IMR-90 (cell line): ENCODE measurements at regions not wholly inside any gene's neighbourhood (a gene's known extent, or its start where the extent isn't known, plus 50 kb on each side); places are given as distances from the start of the nearest gene placed in this dataset.

Experiments used
- ATAC-seq: fragments of 200-7000 bp; cut with Tn5 transposase; 2 replicates; pipeline ENCODE4 v1.9.1; 2020; ENCODE audit warnings: low read depth, mild to moderate bottlenecking, moderate library complexity
- BruUV-seq: library from RNA; stranded (reverse); fragments of 400-500 nt; replicated peaks from 2 replicates; lab custom pipeline; 2021; lab: Mats Ljungman, UMichigan
- CTCF ChIA-PET: fragments of 300-600 bp; formaldehyde crosslinking; extraction: SDS; loops from one replicate; lab custom pipeline; 2021; ENCODE audit warnings: antibody characterized with exemption; lab: Yijun Ruan, JAX
- POLR2A ChIA-PET: fragments of 300-600 bp; sonication (Branson Sonifier 250); formaldehyde crosslinking; loops from one replicate; lab custom pipeline; 2022; ENCODE audit warnings: antibody characterized with exemption; ENCODE audit not compliant: unreplicated experiment; lab: Charles Lee
- DNase-seq: peaks from one replicate; pipeline ENCODE4 v3.0.0; 2013
- H2AFZ ChIP-seq: replicated peaks from 2 replicates; pipeline ENCODE3; 2013; ENCODE audit warnings: low read length, mild to moderate bottlenecking; ENCODE audit not compliant: poor library complexity
- H2AK5ac ChIP-seq: 2 replicates; pipeline ENCODE4 v1.6.1; 2013; ENCODE audit warnings: low read depth, low read length, inconsistent platforms
- H2AK9ac ChIP-seq: replicated peaks from 2 replicates; pipeline ENCODE3; 2013; ENCODE audit warnings: mild to moderate bottlenecking, low read depth, low read length, moderate library complexity; ENCODE audit not compliant: poor library complexity
- H2BK120ac ChIP-seq: 2 replicates; pipeline ENCODE4 v1.6.1; 2013; ENCODE audit warnings: low read depth, low read length, inconsistent platforms
- H2BK15ac ChIP-seq: 3 replicates; pipeline ENCODE4 v1.6.1; 2013; ENCODE audit warnings: low read depth, low read length, inconsistent platforms
- H2BK20ac ChIP-seq: 2 replicates; pipeline ENCODE4 v1.6.1; 2013; ENCODE audit warnings: low read depth, mild to moderate bottlenecking, inconsistent platforms, low read length, moderate library complexity
- H2BK5ac ChIP-seq: 2 replicates; pipeline ENCODE4 v1.6.1; 2013; ENCODE audit warnings: mild to moderate bottlenecking, low read depth, low read length, inconsistent platforms; ENCODE audit not compliant: poor library complexity, severe bottlenecking
- H3K14ac ChIP-seq: replicated peaks from 2 replicates; pipeline ENCODE4 v1.6.1; 2013; ENCODE audit warnings: low read depth, low read length, inconsistent platforms
- H3K18ac ChIP-seq: 2 replicates; pipeline ENCODE4 v1.6.1; 2013; ENCODE audit warnings: low read depth, low read length, control low read depth
- H3K23ac ChIP-seq: 2 replicates; pipeline ENCODE4 v1.6.1; 2013; ENCODE audit warnings: low read depth, low read length, inconsistent platforms
- H3K27ac ChIP-seq: 2 replicates; pipeline ENCODE4 v1.5.1; 2013; ENCODE audit warnings: mild to moderate bottlenecking, control low read depth, low read length; ENCODE audit not compliant: insufficient read depth
- H3K27me3 ChIP-seq: 2 replicates; pipeline ENCODE4 v1.6.1; 2013; ENCODE audit warnings: low read length; ENCODE audit not compliant: control insufficient read depth, insufficient read depth
- H3K36me3 ChIP-seq: 2 replicates; pipeline ENCODE4 v1.6.1; 2013; ENCODE audit warnings: low read length, mixed read lengths; ENCODE audit not compliant: control insufficient read depth, insufficient read depth
- H3K4ac ChIP-seq: 2 replicates; pipeline ENCODE4 v1.6.1; 2013; ENCODE audit warnings: low read depth, low read length, inconsistent platforms
- H3K4me1 ChIP-seq: 2 replicates; pipeline ENCODE4 v1.6.1; 2013; ENCODE audit warnings: low read length, mixed read lengths; ENCODE audit not compliant: control insufficient read depth, insufficient read depth
- H3K4me2 ChIP-seq: 2 replicates; pipeline ENCODE4 v1.6.1; 2013; ENCODE audit warnings: low read depth, mild to moderate bottlenecking, control low read depth, low read length, moderate library complexity
- H3K4me3 ChIP-seq: 2 replicates; pipeline ENCODE4 v1.5.1; 2013; ENCODE audit warnings: low read depth, mild to moderate bottlenecking, control low read depth, low read length, moderate library complexity; ENCODE audit not compliant: insufficient read depth
- H3K56ac ChIP-seq: 2 replicates; pipeline ENCODE4 v1.6.1; 2013; ENCODE audit warnings: low read length, inconsistent platforms; ENCODE audit not compliant: insufficient read depth; ENCODE audit errors: extremely low read depth
- H3K79me1 ChIP-seq, 2 experiments: 2 replicates each; pipeline ENCODE4 v1.6.1; 2013; ENCODE audit warnings: low read length in 2 of 2, inconsistent platforms in 1 of 2, low read depth in 1 of 2
- H3K9ac ChIP-seq: 2 replicates; pipeline ENCODE4 v1.6.1; 2013; ENCODE audit warnings: low read depth, low read length, control low read depth
- H3K9me1 ChIP-seq: 2 replicates; pipeline ENCODE4 v1.6.1; 2013; ENCODE audit warnings: low read length, inconsistent platforms; ENCODE audit not compliant: insufficient read depth
- H3K9me3 ChIP-seq: 2 replicates; pipeline ENCODE4 v1.6.1; 2013; ENCODE audit warnings: low read length; ENCODE audit not compliant: control insufficient read depth, insufficient read depth
- H4K20me1 ChIP-seq: 2 replicates; pipeline ENCODE4 v1.6.1; 2013; ENCODE audit warnings: low read length, inconsistent platforms; ENCODE audit not compliant: insufficient read depth
- H4K5ac ChIP-seq: 2 replicates; pipeline ENCODE4 v1.6.1; 2013; ENCODE audit warnings: mild to moderate bottlenecking, low read depth, low read length, control low read depth
- H4K8ac ChIP-seq, 2 experiments: 2 replicates each; pipeline ENCODE4 v1.6.1; 2013; ENCODE audit warnings: low read depth in 2 of 2, low read length in 2 of 2, control low read depth in 1 of 2, inconsistent platforms in 1 of 2
- H4K91ac ChIP-seq: 2 replicates; pipeline ENCODE4 v1.6.1; 2013; ENCODE audit warnings: low read depth, low read length, inconsistent platforms; ENCODE audit not compliant: insufficient read depth
- BHLHE40 ChIP-seq: fragments of 150-350 bp; IDR thresholded peaks from 2 replicates; pipeline ENCODE4 v1.6.1; 2016; ENCODE audit warnings: mild to moderate bottlenecking, low read depth, low read length
- CEBPB ChIP-seq: IDR thresholded peaks from 2 replicates; pipeline ENCODE4 v1.6.1; 2012; ENCODE audit warnings: low read depth, low read length, improper control_type of control experiment
- CHD1 ChIP-seq: IDR thresholded peaks from 2 replicates; pipeline ENCODE4 v1.6.1; 2012; ENCODE audit warnings: low read depth, low read length, improper control_type of control experiment
- CTCF ChIP-seq: conservative IDR thresholded peaks from 2 replicates; pipeline ENCODE4 v1.5.1; 2012; ENCODE audit warnings: mild to moderate bottlenecking, low read depth, low read length, improper control_type of control experiment
- ELK1 ChIP-seq: fragments of 150-350 bp; IDR thresholded peaks from 2 replicates; pipeline ENCODE4 v1.6.1; 2016; ENCODE audit warnings: low read depth, mild to moderate bottlenecking, low read length, moderate library complexity, borderline replicate concordance
- FOS ChIP-seq: fragments of 150-350 bp; IDR thresholded peaks from 2 replicates; pipeline ENCODE4 v1.6.1; 2016; ENCODE audit warnings: low read depth, low read length
- MAFK ChIP-seq: IDR thresholded peaks from 2 replicates; pipeline ENCODE4 v1.6.1; 2012; ENCODE audit warnings: low read depth, low read length, improper control_type of control experiment
- MAZ ChIP-seq: IDR thresholded peaks from 2 replicates; pipeline ENCODE4 v1.6.1; 2012; ENCODE audit warnings: low read depth, mild to moderate bottlenecking, low read length, improper control_type of control experiment, moderate library complexity, borderline replicate concordance
- MXI1 ChIP-seq: IDR thresholded peaks from 2 replicates; pipeline ENCODE4 v1.6.1; 2012; ENCODE audit warnings: low read depth, mild to moderate bottlenecking, low read length, moderate library complexity, borderline replicate concordance
- NFE2L2 ChIP-seq: fragments of 150-350 bp; IDR thresholded peaks from 2 replicates; pipeline ENCODE4 v1.6.1; 2016; ENCODE audit warnings: low read depth, mild to moderate bottlenecking, low read length
- POLR2A ChIP-seq: IDR thresholded peaks from 2 replicates; pipeline ENCODE4 v1.6.1; 2012; ENCODE audit warnings: mild to moderate bottlenecking, low read depth, low read length
- RAD21 ChIP-seq: IDR thresholded peaks from 2 replicates; pipeline ENCODE4 v1.6.1; 2012; ENCODE audit warnings: low read length, improper control_type of control experiment
- RCOR1 ChIP-seq: IDR thresholded peaks from 2 replicates; pipeline ENCODE4 v1.6.1; 2012; ENCODE audit warnings: mild to moderate bottlenecking, low read length, improper control_type of control experiment; ENCODE audit not compliant: insufficient replicate concordance
- RFX5 ChIP-seq: IDR thresholded peaks from 2 replicates; pipeline ENCODE4 v1.8.0; 2012; ENCODE audit warnings: low read depth, mild to moderate bottlenecking, low read length, moderate library complexity
- SMC3 ChIP-seq: fragments of 150-350 bp; IDR thresholded peaks from 2 replicates; pipeline ENCODE4 v1.6.1; 2016; ENCODE audit warnings: low read depth, mild to moderate bottlenecking, antibody characterized with exemption, low read length, moderate library complexity
- USF2 ChIP-seq: fragments of 150-350 bp; IDR thresholded peaks from 2 replicates; pipeline ENCODE4 v1.6.1; 2017; ENCODE audit warnings: mild to moderate bottlenecking, antibody characterized with exemption, low read length, low read depth
- WGBS, 2 experiments: methylation state at CpG; one replicate each; pipeline versions ENCODE4 v1.1.5 to v1.1.7; 2013; ENCODE audit warnings: missing lambda C conversion rate in 2 of 2; ENCODE audit not compliant: insufficient read length in 1 of 2; ENCODE audit errors: extremely low coverage in 2 of 2; 5-methylcytosine and 5-hydroxymethylcytosine counted together
- dilution Hi-C: fragments of 300-500 bp; cut with HindIII; formaldehyde crosslinking; loops from one replicate; pipeline ENCODE4 v1.14.3; 2018; ENCODE audit warnings: low sequenced_read_pairs; ENCODE audit not compliant: unreplicated experiment
- in situ Hi-C: fragments of 300-500 bp; cut with MboI; formaldehyde crosslinking; loops from 3 replicates; pipeline ENCODE4 v1.14.3; 2019; ENCODE audit warnings: low sequenced_read_pairs, inconsistent platforms, mixed read lengths
- intact Hi-C: fragments of 100-400 bp; cut with micrococcal nuclease; formaldehyde crosslinking; loops from 2 replicates; pipeline ENCODE4 v1.10.0; 2022

GRCh38 chr6:71476872-71477271, 188.3 kb downstream of the OGFRL1 start:
- TF ChIP-seq POLR2A, result no peak
- no peak for TF ChIP-seq MAFK
- no peak for TF ChIP-seq FOS
- no peak for TF ChIP-seq ELK1
- no peak for TF ChIP-seq RAD21
- TF ChIP-seq USF2, result no peak
- no peak for TF ChIP-seq NFE2L2
- TF ChIP-seq BHLHE40, result no peak
- TF ChIP-seq CEBPB, result no peak
- TF ChIP-seq RCOR1, result no peak
- TF ChIP-seq RFX5, result no peak
- TF ChIP-seq SMC3, result no peak
- no peak for TF ChIP-seq CTCF
- TF ChIP-seq MAZ, result no peak
- no peak for TF ChIP-seq CHD1
- TF ChIP-seq MXI1, result no peak
- dilution Hi-C loops, result no loop called here
- no peaks in the 10 kb centered on the region for H3K36me3 ChIP-seq
- no peaks in the 10 kb centered on the region for H4K20me1 ChIP-seq
- H3K23ac ChIP-seq, result peak overlapping the region; percentile 25
- peak overlapping the region; percentile 96 for H2BK15ac ChIP-seq
- ATAC-seq (no peak), DNase-seq (no peak)
- H4K91ac ChIP-seq, result peak overlapping the region; percentile 72
- H3K18ac ChIP-seq, result peak overlapping the region; percentile 85
- peak overlapping the region; percentile 96 for H2BK20ac ChIP-seq
- H4K5ac ChIP-seq, result peak overlapping the region; percentile 88
- POLR2A ChIA-PET, result no interaction called here
- peak overlapping the region; percentile 14 for H2AK5ac ChIP-seq
- intact Hi-C loops, result no loop called here
- no TSS peak for BruUV-seq
- no peaks in the 10 kb centered on the region for H3K9me3 ChIP-seq
- H2BK5ac ChIP-seq, result peak overlapping the region; percentile 40
- peaks cover 0 to 4% of the 10 kb centered on the region in 2 experiments; a peak in 1 of 4 replicates for H3K79me1 ChIP-seq
- no peak overlapping the region for H3K27ac ChIP-seq
- H3K4me2 ChIP-seq, result no peak overlapping the region
- peak overlapping the region; percentile 17 for H2AFZ ChIP-seq
- H4K8ac ChIP-seq, result peak overlapping the region; percentile 56 to 73
- H2BK120ac ChIP-seq, result peak overlapping the region; percentile 98
- H3K4ac ChIP-seq, result peak overlapping the region; percentile 64
- H3K4me1 ChIP-seq, result peaks cover 7% of the 10 kb centered on the region; the same call in 1 of the 2 replicates
- no peaks in the 10 kb centered on the region for H3K27me3 ChIP-seq
- no peak overlapping the region for H3K9ac ChIP-seq
- in situ Hi-C loops, result no loop called here
- H2AK9ac ChIP-seq, result no peak overlapping the region
- H3K4me3 ChIP-seq, result no peak overlapping the region
- H3K14ac ChIP-seq, result peak overlapping the region; percentile 35
- H3K56ac ChIP-seq, result no peak overlapping the region
- CTCF ChIA-PET, result no interaction called here
- 100% methylated on average over 1 of the region's 2 CpGs; no CpG with 5 or more reads in 1 of the 2 experiments for WGBS, 2 experiments
- H3K9me1 ChIP-seq, result peaks cover 14% of the 10 kb centered on the region
